DMS114 treated with DMSO at 0.1 percent for 48 hours (cell line): ENCODE measurements at regions not wholly inside any gene's neighbourhood (a gene's known extent, or its start where the extent isn't known, plus 50 kb on each side); places are given as distances from the start of the nearest gene placed in this dataset.
"Not testable (repeated sequence)": the region's sequence is repeated elsewhere in the genome, so short reads cannot be mapped to it uniquely, and the experiment has no call there.

Source experiments
- DNase-seq: peaks from one replicate; lab custom pipeline; 2025; ENCODE audit not compliant: unreplicated experiment; lab: John Stamatoyannopoulos, UW

- no peak for DNase-seq
Measured at GRCh38 chr2:58515827-58516573, 274.9 kb upstream of the FANCL start.

DNA sequence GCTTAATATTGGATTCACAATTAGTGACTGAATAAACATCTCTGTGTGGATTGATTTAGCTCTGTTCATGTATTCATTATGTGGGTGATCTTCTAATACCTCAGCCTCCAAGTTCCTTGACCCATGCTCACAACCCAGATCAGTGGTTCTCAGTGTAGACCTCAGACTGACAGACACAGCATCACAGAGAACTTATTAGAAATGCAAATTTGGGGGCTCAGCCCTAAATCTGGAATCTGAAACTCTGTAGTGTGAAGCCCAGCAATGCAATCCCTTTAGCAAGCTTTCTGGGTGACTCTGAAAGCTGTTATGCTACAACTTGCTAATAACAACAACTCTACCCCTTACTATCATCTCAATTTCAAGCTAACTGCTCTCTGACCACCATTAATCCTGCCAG lies 273.1 kb upstream of the FANCL start:
- no peak for DNase-seq

DNA sequence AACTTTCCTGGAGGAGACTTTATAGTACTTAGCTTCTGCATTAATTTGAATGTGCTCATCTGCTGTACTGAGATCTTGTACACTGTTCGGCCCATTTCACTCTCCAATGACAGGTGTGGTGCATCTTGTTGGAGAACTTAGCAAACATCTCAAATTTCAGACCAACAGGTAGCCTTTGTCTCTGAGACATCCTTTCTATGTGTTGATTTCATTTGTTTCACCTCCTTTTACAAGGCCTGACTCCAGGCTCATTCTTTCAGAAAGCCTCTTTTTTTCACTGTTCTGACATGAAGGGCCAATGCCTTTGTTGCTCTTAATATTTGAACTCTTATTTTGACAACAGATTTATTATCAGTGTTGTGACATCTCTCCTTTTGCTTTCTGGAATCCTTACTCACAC lies 271.8 kb upstream of the FANCL start:
- no peak for DNase-seq

DNA sequence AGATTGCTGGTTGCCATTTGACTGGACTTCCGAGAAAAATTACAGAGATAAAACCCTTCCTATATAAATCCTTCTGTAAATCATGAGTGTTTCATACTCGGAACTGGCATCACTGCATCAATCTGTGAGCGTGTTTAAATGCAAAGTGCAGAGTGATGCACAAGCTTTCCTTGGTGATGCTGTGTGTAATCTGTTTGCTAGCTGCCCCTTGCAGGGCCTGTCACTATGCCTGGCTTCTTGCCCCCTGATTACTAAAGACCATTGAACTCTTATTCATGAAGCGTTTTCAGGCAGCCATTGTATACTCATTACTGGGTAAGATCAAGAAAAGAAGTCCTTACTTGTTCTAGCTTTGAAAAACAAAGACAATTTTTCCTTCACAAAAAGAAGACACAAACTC lies 266.9 kb upstream of the FANCL start:
- DNase-seq = no peak

DNA sequence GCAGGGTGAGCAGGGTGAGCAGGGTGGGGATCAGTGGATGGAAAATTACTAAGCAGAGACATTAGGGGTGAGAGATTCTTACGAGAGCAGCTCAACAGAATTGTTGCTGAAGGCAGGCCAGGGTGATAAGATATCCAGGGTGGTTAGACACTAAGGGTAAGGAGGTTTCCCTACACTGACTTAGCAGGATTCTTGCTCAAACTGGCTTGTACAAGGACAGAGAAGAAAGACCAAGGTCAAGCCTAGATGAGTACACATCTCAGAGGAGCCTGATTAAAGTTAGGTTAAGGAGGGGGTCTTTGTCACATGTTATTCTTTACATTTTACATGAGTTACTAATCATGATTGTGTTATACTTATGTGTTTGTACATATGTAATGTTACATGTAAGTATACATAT lies 262.8 kb upstream of the FANCL start:
- no peak for DNase-seq

- no peak for DNase-seq
Measured at GRCh38 chr2:58502931-58503330, 261.8 kb upstream of the FANCL start.

- DNase-seq = no peak
Measured at GRCh38 chr2:58501371-58502160, 260.4 kb upstream of the FANCL start.

DNA sequence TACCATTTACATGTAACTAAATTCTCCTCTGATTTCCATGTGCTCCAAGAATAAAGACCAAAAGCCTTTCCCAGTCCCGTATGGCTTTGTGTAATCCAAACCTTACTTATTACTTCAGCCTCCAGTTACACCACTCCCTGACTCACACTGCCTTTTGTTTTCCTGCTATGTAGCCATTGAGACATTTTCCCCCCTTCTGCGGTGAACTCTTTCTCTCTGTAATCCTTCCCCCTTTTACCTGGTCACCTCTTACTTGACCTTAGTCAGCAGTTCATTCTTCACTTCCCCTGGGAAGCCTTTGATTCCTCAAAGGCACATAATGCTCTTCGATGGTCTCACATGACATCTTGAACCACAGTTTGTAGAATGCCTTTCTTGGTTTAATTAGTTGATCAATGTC lies 256.0 kb upstream of the FANCL start:
- DNase-seq = no peak

GRCh38 chr2:58495806-58496205 lies 254.7 kb upstream of the FANCL start:
- no peak for DNase-seq

DNA sequence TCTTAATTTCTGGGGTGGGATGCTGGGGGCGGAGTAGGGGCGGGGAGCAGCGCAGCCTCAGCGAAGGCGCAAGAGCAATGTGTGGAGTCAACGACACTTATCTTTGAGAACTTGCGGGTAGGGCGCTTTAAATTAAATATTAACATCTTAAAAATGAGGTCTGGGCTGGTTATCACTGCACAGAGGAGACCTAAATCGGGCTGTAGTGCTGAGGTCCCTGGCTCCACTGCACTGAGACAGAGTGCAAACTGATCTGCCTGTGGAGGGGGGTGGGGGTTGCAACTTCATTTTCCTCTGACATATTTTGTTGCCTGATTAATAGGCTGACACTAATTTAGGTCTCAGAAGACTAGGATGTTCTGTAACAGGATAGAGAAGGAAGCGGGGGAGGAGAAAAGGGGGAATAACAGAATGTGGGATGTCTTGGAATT lies 253.0 kb upstream of the FANCL start:
- no peak for DNase-seq

- DNase-seq = no peak
Measured at GRCh38 chr2:58484629-58485028, 243.5 kb upstream of the FANCL start.

- no peak for DNase-seq
Measured at GRCh38 chr2:58484221-58484620, 243.1 kb upstream of the FANCL start.

DNA sequence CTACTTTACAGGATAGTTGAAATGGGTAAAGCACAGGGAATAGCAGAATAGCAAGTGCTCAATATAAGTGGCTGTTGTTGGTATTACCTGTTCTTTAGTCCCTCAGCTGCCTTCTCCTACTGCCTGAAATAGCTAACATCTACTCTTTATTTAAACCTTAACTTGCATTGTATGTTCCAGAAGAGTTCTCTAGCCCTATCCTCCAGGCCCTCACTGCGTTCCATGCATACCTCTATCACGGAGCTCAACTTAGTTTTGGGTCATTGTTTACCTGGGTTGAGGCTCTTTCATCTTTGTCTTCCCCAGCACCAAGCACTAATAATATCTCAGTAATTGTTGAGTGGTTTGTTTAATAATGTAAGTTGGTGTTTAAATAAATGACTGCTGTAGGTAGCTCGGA lies 242.2 kb upstream of the FANCL start:
- no peak for DNase-seq

DNA sequence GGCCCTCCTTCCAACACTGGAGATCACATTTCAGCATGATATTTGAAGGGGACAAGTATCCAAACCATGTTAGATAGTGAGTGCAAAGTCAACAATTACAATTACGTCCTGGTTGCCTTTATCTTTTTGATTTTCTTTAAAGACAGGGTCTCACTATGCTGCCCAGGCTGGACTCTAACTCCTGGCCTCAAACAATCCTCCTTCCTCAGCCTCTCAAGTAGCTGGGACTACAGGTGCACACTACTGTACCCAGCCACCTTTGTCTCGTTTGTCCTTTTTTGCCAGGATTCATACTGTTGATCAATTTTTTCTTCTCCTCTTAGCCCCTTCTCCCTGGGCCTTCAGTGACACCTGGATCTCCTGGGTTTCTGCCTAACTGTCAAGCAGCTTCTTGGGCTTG lies 240.5 kb upstream of the FANCL start:
- no peak for DNase-seq

GRCh38 chr2:58480141-58480540 lies 239.0 kb upstream of the FANCL start:
- DNase-seq = no peak

GRCh38 chr2:58479535-58480140 lies 238.5 kb upstream of the FANCL start:
- DNase-seq = no peak

DNA sequence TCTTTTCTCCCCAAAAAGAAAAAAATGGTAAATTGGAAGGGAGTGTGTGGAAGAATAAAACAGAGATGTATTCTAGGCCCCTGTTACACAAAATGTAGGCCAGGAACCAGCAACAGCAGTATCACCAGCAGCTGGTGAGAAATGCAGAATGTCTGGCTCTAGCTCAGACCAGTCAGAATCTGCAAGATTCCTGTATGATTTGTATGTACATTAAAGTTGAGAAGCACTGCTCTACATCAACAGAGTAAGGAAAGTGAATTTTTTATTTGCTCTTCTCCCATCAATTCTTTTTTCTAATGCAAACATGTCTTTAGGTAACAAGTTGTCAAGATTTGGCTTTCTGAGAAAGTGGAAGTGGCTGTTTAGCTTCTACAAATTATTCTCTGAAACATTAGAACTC lies 235.4 kb upstream of the FANCL start:
- DNase-seq = no peak

GRCh38 chr2:58475756-58476155 lies 234.6 kb upstream of the FANCL start:
- DNase-seq = no peak

GRCh38 chr2:58473165-58473564 lies 232.0 kb upstream of the FANCL start:
- no peak for DNase-seq

GRCh38 chr2:58466804-58467203 lies 225.7 kb upstream of the FANCL start:
- DNase-seq = no peak

GRCh38 chr2:58466021-58466420 lies 224.9 kb upstream of the FANCL start:
- DNase-seq = not testable (repeated sequence)

DNA sequence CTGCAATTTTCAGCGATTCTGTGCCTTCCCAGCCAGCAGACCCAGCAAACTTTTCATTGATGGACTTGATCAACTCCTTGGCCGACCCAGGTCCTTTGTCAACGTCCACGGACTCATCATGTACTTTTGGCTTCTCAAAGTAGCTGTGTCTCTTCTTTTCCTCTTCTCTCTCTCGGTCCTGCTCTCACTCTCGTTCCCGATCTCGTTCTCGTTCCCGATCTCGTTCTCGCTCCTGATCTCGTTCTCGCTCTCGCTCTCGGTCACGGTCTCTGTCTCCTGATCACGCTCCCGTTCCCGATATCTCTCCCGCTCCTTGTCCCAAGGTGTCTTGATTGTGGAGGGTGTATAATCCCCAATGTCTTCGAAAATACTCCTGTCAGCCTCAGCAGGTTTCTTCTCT lies 219.5 kb upstream of the FANCL start:
- DNase-seq = no peak
